Mucosa of descending colon (tissue), 3 donors: ENCODE measurements at regions not wholly inside any gene's neighbourhood (a gene's known extent, or its start where the extent isn't known, plus 50 kb on each side); places are given as distances from the start of the nearest gene placed in this dataset.

ENCODE experiments used
- ATAC-seq: fragments of 200-7000 bp; cut with Tn5 transposase; one replicate; pipeline ENCODE4 v1.9.1; 2020; ENCODE audit warnings: mild to moderate bottlenecking, moderate library complexity
- DNase-seq, 3 donors: peaks; one replicate each; pipeline ENCODE4 v3.0.0-alpha.2; 2020
- H3K36me3 ChIP-seq: fragments of 200-600 bp; one replicate; pipeline ENCODE4 v1.8.0; 2021; ENCODE audit warnings: low read depth, mild to moderate bottlenecking
- H3K4me1 ChIP-seq: fragments of 200-600 bp; one replicate; pipeline ENCODE4 v1.8.0; 2021; ENCODE audit warnings: low read depth, mild to moderate bottlenecking
- H3K4me3 ChIP-seq: fragments of 200-600 bp; one replicate; pipeline ENCODE4 v1.8.0; 2021; ENCODE audit warnings: mild to moderate bottlenecking
- H3K9me3 ChIP-seq: fragments of 200-600 bp; one replicate; pipeline ENCODE4 v1.8.0; 2021; ENCODE audit warnings: mild to moderate bottlenecking
- intact Hi-C, 2 donors: fragments of 100-400 bp; cut with DNase I in 1 of 2; cut with micrococcal nuclease in 1 of 2; formaldehyde crosslinking; loops; one replicate each; pipeline versions ENCODE4 v1.11.0 to v1.11.1; 2022; cut with DNase I, micrococcal nuclease
- TF ChIP-seq, protein P1 (sequence below): fragments of 200-600 bp; IDR thresholded peaks from one replicate; pipeline ENCODE4 v1.8.0; 2022; ENCODE audit warnings: antibody characterized with exemption, mild to moderate bottlenecking
- donor health status: DM: no; HTN: no; CAD: no; lungs with moderate emphysema.
- donor health status: DM: no; HTN: no; CAD: no.
- donor health status: DM: no; HTN: yes; CAD: no.

DNA sequence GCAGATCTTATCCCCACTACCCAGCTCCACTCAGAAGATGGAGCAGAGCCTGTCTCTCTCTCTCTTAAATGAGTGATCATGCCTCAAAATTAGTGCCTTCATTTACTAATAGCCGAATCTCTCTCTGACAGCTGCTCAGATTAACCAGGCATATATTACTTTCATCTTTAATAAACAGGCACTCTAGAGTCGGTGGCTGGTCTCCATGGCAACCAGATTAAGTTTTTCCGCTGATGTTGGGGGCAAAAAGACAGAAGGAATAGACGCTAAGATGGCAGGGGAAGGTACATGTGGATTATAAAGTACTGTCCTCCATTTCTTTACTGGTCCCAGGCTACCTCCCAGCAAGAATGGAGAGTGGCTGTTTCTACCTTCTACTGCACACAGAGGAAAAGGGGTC is 121.6 kb downstream of the QRSL1 start:
- intact Hi-C loops = no loop called here
- Histone ChIP-seq H3K9me3 (no peaks in the 10 kb centered on the region), H3K36me3 (no peaks in the 10 kb centered on the region), H3K4me1 (peaks cover 21% of the 10 kb centered on the region), H3K4me3 (no peak overlapping the region)
- ATAC-seq = no peak
- DNase-seq = no peak
- TF ChIP-seq, protein P1, sequence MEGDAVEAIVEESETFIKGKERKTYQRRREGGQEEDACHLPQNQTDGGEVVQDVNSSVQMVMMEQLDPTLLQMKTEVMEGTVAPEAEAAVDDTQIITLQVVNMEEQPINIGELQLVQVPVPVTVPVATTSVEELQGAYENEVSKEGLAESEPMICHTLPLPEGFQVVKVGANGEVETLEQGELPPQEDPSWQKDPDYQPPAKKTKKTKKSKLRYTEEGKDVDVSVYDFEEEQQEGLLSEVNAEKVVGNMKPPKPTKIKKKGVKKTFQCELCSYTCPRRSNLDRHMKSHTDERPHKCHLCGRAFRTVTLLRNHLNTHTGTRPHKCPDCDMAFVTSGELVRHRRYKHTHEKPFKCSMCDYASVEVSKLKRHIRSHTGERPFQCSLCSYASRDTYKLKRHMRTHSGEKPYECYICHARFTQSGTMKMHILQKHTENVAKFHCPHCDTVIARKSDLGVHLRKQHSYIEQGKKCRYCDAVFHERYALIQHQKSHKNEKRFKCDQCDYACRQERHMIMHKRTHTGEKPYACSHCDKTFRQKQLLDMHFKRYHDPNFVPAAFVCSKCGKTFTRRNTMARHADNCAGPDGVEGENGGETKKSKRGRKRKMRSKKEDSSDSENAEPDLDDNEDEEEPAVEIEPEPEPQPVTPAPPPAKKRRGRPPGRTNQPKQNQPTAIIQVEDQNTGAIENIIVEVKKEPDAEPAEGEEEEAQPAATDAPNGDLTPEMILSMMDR = no peak

DNA sequence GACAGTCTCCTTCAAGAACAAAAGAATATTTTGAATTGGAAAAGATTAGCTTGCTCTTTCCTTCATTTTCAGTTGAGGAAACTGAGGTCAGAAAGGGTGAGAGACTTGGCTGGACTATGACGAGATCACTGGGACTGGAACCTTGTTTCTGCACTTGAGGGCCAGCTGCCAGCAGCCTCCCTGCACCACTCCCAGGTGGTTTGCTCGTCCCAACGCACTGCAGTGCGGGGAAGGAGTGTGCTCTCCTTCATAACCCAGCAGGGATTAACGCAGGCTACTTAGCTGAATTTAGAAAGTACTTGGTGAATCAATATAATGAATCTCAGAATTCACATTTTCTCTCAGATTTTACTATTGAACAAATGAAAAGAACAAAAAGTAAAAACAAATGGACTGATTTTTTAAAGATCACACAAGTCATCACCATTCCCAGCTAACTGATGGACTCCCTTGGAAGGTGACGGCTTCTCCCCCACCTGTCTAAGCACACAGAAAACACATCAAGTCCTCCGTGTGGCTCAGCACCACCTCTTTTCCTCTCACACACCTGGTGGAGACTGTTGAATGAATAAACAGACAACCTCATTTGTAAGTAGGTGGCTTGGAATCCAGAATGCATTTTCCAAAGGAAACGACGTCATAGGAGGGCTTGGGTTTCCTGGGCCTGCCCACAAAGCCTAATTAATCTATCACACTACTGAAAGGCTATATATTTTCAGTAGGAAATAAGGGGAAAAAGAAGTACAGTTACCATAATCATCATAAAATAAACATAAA is 121.0 kb downstream of the QRSL1 start:
- Histone ChIP-seq H3K36me3 (no peaks in the 10 kb centered on the region), H3K9me3 (no peaks in the 10 kb centered on the region), H3K4me3 (no peak overlapping the region), H3K4me1 (peaks cover 25% of the 10 kb centered on the region)
- TF ChIP-seq, protein P1 = no peak
- intact Hi-C loops = no loop called here
- DNase-seq (peak in 2 of 3 donors; percentile 47 to 54), ATAC-seq (peak; percentile 42)

DNA sequence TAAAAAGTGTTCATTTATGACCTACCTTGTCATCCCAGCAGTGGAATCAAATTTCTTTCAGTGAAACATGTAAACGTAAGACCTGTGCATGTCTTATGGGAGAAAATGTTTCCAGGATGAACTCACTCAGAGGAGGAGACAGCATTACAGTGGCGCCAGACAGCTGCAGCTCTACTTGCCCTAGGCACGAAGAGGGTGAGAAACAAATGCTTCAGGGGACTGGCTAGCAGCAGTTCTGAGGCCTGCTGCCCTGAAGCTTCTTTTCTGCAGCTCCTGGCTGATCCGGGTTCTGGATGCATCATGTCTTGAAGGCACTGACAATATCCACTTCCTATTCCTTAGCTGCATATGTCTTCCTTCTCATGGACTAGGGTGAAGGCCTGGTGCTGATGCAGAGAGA is 120.2 kb downstream of the QRSL1 start:
- H3K9me3 ChIP-seq = no peaks in the 10 kb centered on the region

DNA sequence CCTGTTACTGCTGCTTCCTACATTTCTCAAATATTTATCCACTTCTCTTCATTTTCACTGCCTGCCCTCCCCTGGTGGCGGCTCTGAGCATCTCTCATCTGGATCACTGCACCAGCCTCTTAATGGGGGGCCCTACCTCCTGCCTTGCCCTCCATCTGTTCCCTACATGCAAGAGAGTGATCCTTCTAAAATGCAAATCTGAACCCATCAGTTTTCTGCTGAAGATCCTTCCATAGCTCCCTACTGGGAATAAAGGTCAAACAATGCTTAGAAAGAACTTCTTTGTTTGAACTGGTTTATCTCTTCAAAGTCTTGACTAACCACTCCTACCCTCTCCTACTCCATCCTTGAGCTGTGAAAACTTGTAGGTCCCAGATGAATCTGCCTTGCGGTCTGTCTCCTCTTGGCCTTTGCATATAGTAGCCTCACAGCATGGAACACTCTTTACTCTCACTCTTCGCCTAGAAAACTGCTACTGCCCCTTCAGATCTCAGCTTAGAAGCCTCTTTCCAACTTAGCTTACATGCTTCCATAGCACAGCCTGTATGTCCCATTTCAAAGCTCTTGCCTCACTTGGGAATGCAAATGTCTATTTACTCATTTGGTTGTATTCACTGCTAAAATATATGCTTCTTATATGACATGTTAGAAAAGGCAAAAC is 119.3 kb downstream of the QRSL1 start:
- no peak overlapping the region for H3K4me3 ChIP-seq
- TF ChIP-seq, protein P1 = no peak
- no peak for ATAC-seq
- peaks cover 35% of the 10 kb centered on the region for H3K4me1 ChIP-seq
- no peak for DNase-seq
- no peaks in the 10 kb centered on the region for H3K9me3 ChIP-seq
- intact Hi-C loops = no loop called here
- H3K36me3 ChIP-seq = no peaks in the 10 kb centered on the region

More for the DNA sequence above, 120.2 kb downstream of the QRSL1 start:
- Histone ChIP-seq H3K36me3 (no peaks in the 10 kb centered on the region), H3K4me3 (no peak overlapping the region), H3K4me1 (peaks cover 32% of the 10 kb centered on the region)
- DNase-seq (no peak), ATAC-seq (no peak)
- TF ChIP-seq, protein P1 = no peak
- intact Hi-C loops = no loop called here

DNA sequence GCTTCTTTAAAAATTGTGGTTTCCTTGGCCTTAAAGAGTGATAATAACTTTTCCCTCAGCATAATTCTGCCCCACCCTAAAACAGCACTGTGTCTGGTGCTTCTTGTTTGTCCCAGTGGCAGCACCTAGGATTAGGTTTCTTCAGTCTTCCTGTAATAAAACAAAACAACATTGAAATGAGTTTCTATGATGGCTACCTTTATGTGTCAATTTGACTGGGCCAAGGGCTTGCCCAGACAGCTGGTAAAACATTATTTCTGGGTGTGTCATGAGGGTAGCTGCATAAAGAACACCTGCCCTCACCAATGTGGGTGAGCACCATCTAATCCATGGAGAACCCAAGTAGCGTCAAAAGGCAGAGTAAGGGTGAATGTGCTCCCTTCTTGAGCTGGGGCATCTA is 117.8 kb downstream of the QRSL1 start:
- peaks cover 35% of the 10 kb centered on the region for H3K4me1 ChIP-seq
- H3K4me3 ChIP-seq = no peak overlapping the region
- TF ChIP-seq, protein P1 = no peak
- peak; percentile 75 for ATAC-seq
- no peaks in the 10 kb centered on the region for H3K36me3 ChIP-seq
- H3K9me3 ChIP-seq = no peaks in the 10 kb centered on the region
- peak in 1 of 3 donors; percentile 70 for DNase-seq
- intact Hi-C loops = no loop called here
